Activated B cell treated with CpG ODN at 0.5 μM for 24 hours (primary cell): ENCODE measurements at regions not wholly inside any gene's neighbourhood (a gene's known extent, or its start where the extent isn't known, plus 50 kb on each side); places are given as distances from the start of the nearest gene placed in this dataset.

Experiments
- ATAC-seq: fragments of 200-7000 bp; cut with Tn5 transposase; one replicate; pipeline ENCODE4 v1.10.0; 2021; ENCODE audit warnings: low read depth, mild to moderate bottlenecking, moderate library complexity
- CTCF ChIA-PET: fragments of 350-600 bp; sonication (Branson Sonifier 250); formaldehyde crosslinking; loops from one replicate; lab custom pipeline; 2021; ENCODE audit warnings: antibody characterized with exemption; lab: Charles Lee
- POLR2A ChIA-PET: fragments of 350-600 bp; sonication (Branson Sonifier 250); formaldehyde crosslinking; loops from one replicate; lab custom pipeline; 2021; ENCODE audit warnings: antibody characterized with exemption; lab: Charles Lee
- DNase-seq: peaks from one replicate; pipeline ENCODE4 v3.0.0; 2022
- H3K27ac Mint-ChIP-seq: one replicate; pipeline ENCODE4 v1.8.0; 2020; ENCODE audit warnings: mixed read lengths
- H3K27me3 Mint-ChIP-seq: one replicate; pipeline ENCODE4 v1.8.0; 2021; ENCODE audit warnings: mixed read lengths
- H3K36me3 Mint-ChIP-seq: one replicate; pipeline ENCODE4 v1.8.0; 2021; ENCODE audit warnings: low read depth, mixed read lengths
- H3K4me1 Mint-ChIP-seq: one replicate; pipeline ENCODE4 v1.8.0; 2021; ENCODE audit warnings: mixed read lengths
- H3K4me3 Mint-ChIP-seq: one replicate; pipeline ENCODE4 v1.8.0; 2020; ENCODE audit warnings: mild to moderate bottlenecking, mixed read lengths
- H3K9me3 Mint-ChIP-seq: one replicate; pipeline ENCODE4 v1.8.0; 2020; ENCODE audit warnings: mixed read lengths
- CTCF ChIP-seq: fragments of 200-600 bp; IDR thresholded peaks from one replicate; pipeline ENCODE4 v1.8.0; 2022; ENCODE audit warnings: antibody characterized with exemption, mild to moderate bottlenecking
- intact Hi-C: fragments of 100-400 bp; cut with micrococcal nuclease; formaldehyde crosslinking; loops from one replicate; pipeline ENCODE4 v1.15.1; 2024

- Mint-ChIP-seq H3K9me3 (no peaks in the 10 kb centered on the region), H3K27me3 (no peaks in the 10 kb centered on the region), H3K27ac (no peak overlapping the region), H3K4me1 (no peaks in the 10 kb centered on the region), H3K4me3 (no peak overlapping the region), H3K36me3 (no peaks in the 10 kb centered on the region)
- ATAC-seq (no peak), DNase-seq (no peak)
- no peak for TF ChIP-seq CTCF
- ChIA-PET CTCF (no interaction called here), POLR2A (no interaction called here)
- intact Hi-C loops, result no loop called here
Observed at GRCh38 chr3:159326998-159327397, 525.1 kb downstream of the MFSD1 start.

GRCh38 chr3:159332535-159333099 is 530.8 kb downstream of the MFSD1 start:
- Mint-ChIP-seq H3K27ac (no peak overlapping the region), H3K36me3 (no peaks in the 10 kb centered on the region), H3K9me3 (no peaks in the 10 kb centered on the region), H3K27me3 (no peaks in the 10 kb centered on the region), H3K4me1 (no peaks in the 10 kb centered on the region), H3K4me3 (no peak overlapping the region)
- ChIA-PET CTCF (no interaction called here), POLR2A (no interaction called here)
- no peak for ATAC-seq
- intact Hi-C loops, result no loop called here
- TF ChIP-seq CTCF, result no peak
- no peak for DNase-seq

- POLR2A ChIA-PET, result no interaction called here
- H3K4me3 Mint-ChIP-seq, result no peak overlapping the region
- no peak for TF ChIP-seq CTCF
- no peak for ATAC-seq
- H3K9me3 Mint-ChIP-seq, result peaks cover 5% of the 10 kb centered on the region
- H3K27ac Mint-ChIP-seq, result no peak overlapping the region
- intact Hi-C loops, result no loop called here
- no peaks in the 10 kb centered on the region for H3K36me3 Mint-ChIP-seq
- H3K4me1 Mint-ChIP-seq, result no peaks in the 10 kb centered on the region
- no peaks in the 10 kb centered on the region for H3K27me3 Mint-ChIP-seq
- CTCF ChIA-PET, result no interaction called here
- DNase-seq, result no peak
Observed at GRCh38 chr3:159339131-159339530, 537.3 kb downstream of the MFSD1 start.

GRCh38 chr3:159340877-159341500 is 539.1 kb downstream of the MFSD1 start:
- no peak overlapping the region for H3K4me3 Mint-ChIP-seq
- no peaks in the 10 kb centered on the region for H3K4me1 Mint-ChIP-seq
- H3K9me3 Mint-ChIP-seq, result peaks cover 5% of the 10 kb centered on the region
- ChIA-PET POLR2A (no interaction called here), CTCF (no interaction called here)
- no peak overlapping the region for H3K27ac Mint-ChIP-seq
- DNase-seq, result no peak
- H3K36me3 Mint-ChIP-seq, result no peaks in the 10 kb centered on the region
- intact Hi-C loops, result no loop called here
- no peaks in the 10 kb centered on the region for H3K27me3 Mint-ChIP-seq
- no peak for ATAC-seq
- no peak for TF ChIP-seq CTCF

- ATAC-seq (no peak), DNase-seq (no peak)
- Mint-ChIP-seq H3K4me1 (no peaks in the 10 kb centered on the region), H3K4me3 (no peak overlapping the region), H3K36me3 (no peaks in the 10 kb centered on the region), H3K27ac (no peak overlapping the region), H3K27me3 (no peaks in the 10 kb centered on the region), H3K9me3 (peaks cover 1% of the 10 kb centered on the region)
- ChIA-PET POLR2A (no interaction called here), CTCF (no interaction called here)
- no peak for TF ChIP-seq CTCF
- intact Hi-C loops, result no loop called here
Observed at GRCh38 chr3:159346271-159346903, 544.5 kb downstream of the MFSD1 start.
